ENCODE measurements at regions not wholly inside any gene's neighbourhood (a gene's known extent, or its start where the extent isn't known, plus 50 kb on each side); places are given as distances from the start of the nearest gene placed in this dataset.

- intact Hi-C loops (cut with micrococcal nuclease), result no loop called here
- H2AFZ ChIP-seq (ENCODE audit: insufficient read depth, low read depth, low read length, poor library complexity, severe bottlenecking), result no peak overlapping the region
- ChIA-PET CTCF (no interaction called here), POLR2A (no interaction called here)
- Mint-ChIP-seq H3K9me3 (ENCODE audit: insufficient read depth) (peaks cover 2% of the 10 kb centered on the region), H3K4me3 (no peak overlapping the region), H3K27ac (no peak overlapping the region), H3K27me3 (peaks cover 11% of the 10 kb centered on the region), H3K4me1 (no peaks in the 10 kb centered on the region)
- H3K9me3 ChIP-seq (ENCODE audit: control extremely low read depth in 1 of 3, control insufficient read depth in 2 of 3, insufficient read depth in 1 of 3, low read length in 2 of 3), result no peaks in the 10 kb centered on the region
- H3K4me1 ChIP-seq (ENCODE audit: control insufficient read depth in 2 of 2, insufficient read depth in 2 of 2, low read length in 2 of 2), result no peaks in the 10 kb centered on the region
- no peak overlapping the region for H3K9ac ChIP-seq (ENCODE audit: low read length)
- H3K27me3 ChIP-seq (replicated peaks in 1 of 4; ENCODE audit: control extremely low read depth in 1 of 4, control insufficient read depth in 3 of 4, insufficient read depth in 4 of 4, low read length in 3 of 4), result peaks cover 0 to 4% (median 0%) of the 10 kb centered on the region in 4 experiments
- TF ChIP-seq EZH2 (IDR thresholded peaks at IDR 0.05; ENCODE audit: borderline replicate concordance, insufficient read depth, low read depth, low read length, poor library complexity, severe bottlenecking) (no peak), CTCF (IDR thresholded peaks at IDR 0.05) (no peak)
- no peak overlapping the region for H3K4me3 ChIP-seq (ENCODE audit: control extremely low read depth in 1 of 5, extremely low read depth in 1 of 5, insufficient read depth in 1 of 5, low read depth in 2 of 5, low read length in 4 of 5)
- no peak for ATAC-seq (ENCODE audit: low read depth)
- no peak overlapping the region for H3K27ac ChIP-seq (ENCODE audit: low read length in 2 of 2)
- no peaks in the 10 kb centered on the region for H4K20me1 ChIP-seq (ENCODE audit: control insufficient read depth, insufficient read depth, low read length, poor library complexity, severe bottlenecking)
- no peaks in the 10 kb centered on the region for H3K79me2 ChIP-seq (ENCODE audit: control insufficient read depth, insufficient read depth, low read length)
- no peaks in the 10 kb centered on the region for H3K36me3 ChIP-seq (replicated peaks in 1 of 2; ENCODE audit: control extremely low read depth in 1 of 2, control insufficient read depth in 1 of 2, extremely low read depth in 1 of 2, insufficient read depth in 2 of 2, low read length in 1 of 2)
- no peak overlapping the region for H3K4me2 ChIP-seq (replicated peaks; ENCODE audit: low read depth, low read length, poor library complexity, severe bottlenecking)
- DNase-seq, result no peak
- WGBS (ENCODE audit: insufficient coverage), result 100% methylated on average over 2 of the region's 4 CpGs
These were observed 68.8 kb downstream of the PFDN4 start for GRCh38 chr20:54276577-54277169.

GRCh38 chr20:54278262-54278661, 70.4 kb downstream of the PFDN4 start:
- H3K27ac ChIP-seq (ENCODE audit: low read length in 2 of 2), result no peak overlapping the region
- TF ChIP-seq CTCF (IDR thresholded peaks at IDR 0.05), result no peak
- no peak for TF ChIP-seq EZH2 (IDR thresholded peaks at IDR 0.05; ENCODE audit: borderline replicate concordance, insufficient read depth, low read depth, low read length, poor library complexity, severe bottlenecking)
- no peaks in the 10 kb centered on the region for H3K79me2 ChIP-seq (ENCODE audit: control insufficient read depth, insufficient read depth, low read length)
- no peaks in the 10 kb centered on the region for H4K20me1 ChIP-seq (ENCODE audit: control insufficient read depth, insufficient read depth, low read length, poor library complexity, severe bottlenecking)
- intact Hi-C loops (cut with micrococcal nuclease), result no loop called here
- H3K9me3 ChIP-seq (ENCODE audit: control extremely low read depth in 1 of 3, control insufficient read depth in 2 of 3, insufficient read depth in 1 of 3, low read length in 2 of 3), result no peaks in the 10 kb centered on the region
- DNase-seq, result no peak
- no peak overlapping the region for H3K4me3 Mint-ChIP-seq
- H3K36me3 ChIP-seq (replicated peaks in 1 of 2; ENCODE audit: control extremely low read depth in 1 of 2, control insufficient read depth in 1 of 2, extremely low read depth in 1 of 2, insufficient read depth in 2 of 2, low read length in 1 of 2), result no peaks in the 10 kb centered on the region
- H3K4me1 Mint-ChIP-seq, result no peaks in the 10 kb centered on the region
- ChIA-PET POLR2A (no interaction called here), CTCF (no interaction called here)
- no peak overlapping the region for H2AFZ ChIP-seq (ENCODE audit: insufficient read depth, low read depth, low read length, poor library complexity, severe bottlenecking)
- WGBS (ENCODE audit: insufficient coverage), result no CpG with 5 or more reads among the region's 4 CpGs
- H3K27ac Mint-ChIP-seq, result no peak overlapping the region
- ATAC-seq (ENCODE audit: low read depth), result no peak
- H3K4me3 ChIP-seq (ENCODE audit: control extremely low read depth in 1 of 5, extremely low read depth in 1 of 5, insufficient read depth in 1 of 5, low read depth in 2 of 5, low read length in 4 of 5), result no peak overlapping the region
- peaks cover 2% of the 10 kb centered on the region for H3K9me3 Mint-ChIP-seq (ENCODE audit: insufficient read depth)
- H3K27me3 Mint-ChIP-seq, result peaks cover 7% of the 10 kb centered on the region
- H3K4me2 ChIP-seq (replicated peaks; ENCODE audit: low read depth, low read length, poor library complexity, severe bottlenecking), result no peak overlapping the region
- peaks cover 0 to 4% (median 0%) of the 10 kb centered on the region in 4 experiments for H3K27me3 ChIP-seq (replicated peaks in 1 of 4; ENCODE audit: control extremely low read depth in 1 of 4, control insufficient read depth in 3 of 4, insufficient read depth in 4 of 4, low read length in 3 of 4)
- no peak overlapping the region for H3K9ac ChIP-seq (ENCODE audit: low read length)
- H3K4me1 ChIP-seq (ENCODE audit: control insufficient read depth in 2 of 2, insufficient read depth in 2 of 2, low read length in 2 of 2), result no peaks in the 10 kb centered on the region

All from B cell (primary cell).